ELR (cell line): ENCODE measurements at regions not wholly inside any gene's neighbourhood (a gene's known extent, or its start where the extent isn't known, plus 50 kb on each side); places are given as distances from the start of the nearest gene placed in this dataset.
A peak's percentile ranks its signal among the peaks of the same experiment; 100 is the strongest.
"Not testable (repeated sequence)": the region's sequence is repeated elsewhere in the genome, so short reads cannot be mapped to it uniquely, and the experiment has no call there.

Source experiments
- DNase-seq: peaks from one replicate; pipeline ENCODE4 v3.0.0-alpha.2; 2015; ENCODE audit warnings: low read depth

GRCh38 chr5:93220431-93220830 is 360.6 kb downstream of the NR2F1-AS1 start:
- DNase-seq: no peak

GRCh38 chr5:93219641-93220145 is 361.3 kb downstream of the NR2F1-AS1 start:
- no peak for DNase-seq

- DNase-seq: not testable (repeated sequence)
Measured at GRCh38 chr5:93213111-93213794, 367.8 kb downstream of the NR2F1-AS1 start.

GRCh38 chr5:93209476-93209875 is 371.5 kb downstream of the NR2F1-AS1 start:
- DNase-seq: no peak

GRCh38 chr5:93208141-93208751 is 372.8 kb downstream of the NR2F1-AS1 start:
- DNase-seq: no peak

- DNase-seq: no peak
Measured at GRCh38 chr5:93206203-93206602, 374.8 kb downstream of the NR2F1-AS1 start.

GRCh38 chr5:93201061-93201460 is 380.0 kb downstream of the NR2F1-AS1 start:
- no peak for DNase-seq

- DNase-seq: no peak
Measured at GRCh38 chr5:93196986-93197385, 384.0 kb downstream of the NR2F1-AS1 start.

GRCh38 chr5:93193431-93194347 is 387.3 kb downstream of the NR2F1-AS1 start:
- peak; percentile 22 for DNase-seq

DNA sequence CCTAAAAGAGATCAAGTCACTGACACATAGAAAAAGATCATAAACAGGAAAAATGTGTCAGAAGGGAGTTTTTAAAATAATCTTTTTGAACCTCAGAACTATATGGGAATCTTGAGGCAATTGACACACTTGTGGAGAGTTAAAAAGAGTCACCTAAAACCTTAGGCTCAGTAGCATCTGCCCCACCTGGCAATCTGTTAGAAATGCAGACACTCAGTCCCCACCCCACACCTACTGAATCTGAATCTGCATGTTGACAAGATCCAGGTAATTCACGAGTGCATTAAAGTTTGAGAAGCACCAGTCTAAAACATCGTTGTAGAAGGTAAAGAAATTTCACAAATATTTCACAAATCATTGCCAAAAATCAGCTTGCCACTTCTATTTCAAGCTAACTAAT is 388.3 kb downstream of the NR2F1-AS1 start:
- DNase-seq: no peak

- peak; percentile 96 for DNase-seq
Measured at GRCh38 chr5:93192087-93192486, 388.9 kb downstream of the NR2F1-AS1 start.

- DNase-seq: peak; percentile 39
Measured at GRCh38 chr5:93191035-93191817, 389.8 kb downstream of the NR2F1-AS1 start.

- peak; percentile 99 for DNase-seq
Measured at GRCh38 chr5:93189707-93190120, 391.3 kb downstream of the NR2F1-AS1 start.

DNA sequence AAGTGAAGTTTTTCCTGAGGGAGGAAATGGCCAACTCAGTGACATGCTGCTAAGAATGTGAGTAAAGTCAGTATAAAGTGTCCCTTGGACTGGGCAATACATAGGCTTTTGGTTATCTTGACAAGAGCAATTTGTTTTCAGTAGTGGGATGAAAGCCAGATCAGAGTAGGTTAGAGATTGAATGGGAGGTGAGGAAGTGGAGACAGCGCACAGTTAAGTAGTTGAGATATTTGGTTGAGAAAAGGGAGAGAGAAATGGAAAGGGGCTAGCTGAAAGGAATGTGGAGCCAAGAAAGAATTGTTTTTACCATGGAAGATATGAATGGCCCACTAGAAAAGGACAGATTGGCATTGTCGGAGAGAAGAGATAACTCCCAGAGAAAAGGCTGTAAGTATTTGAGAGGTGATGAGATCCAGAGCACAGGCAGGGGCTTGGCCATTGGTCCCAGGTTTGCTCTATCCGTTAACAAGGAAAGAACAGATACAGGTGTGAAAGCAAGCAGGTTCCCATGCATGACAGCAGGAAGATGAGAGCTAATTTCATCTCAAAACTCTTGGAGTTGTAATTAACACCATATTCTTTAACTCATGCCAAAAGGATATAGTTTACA is 392.0 kb downstream of the NR2F1-AS1 start:
- no peak for DNase-seq

DNA sequence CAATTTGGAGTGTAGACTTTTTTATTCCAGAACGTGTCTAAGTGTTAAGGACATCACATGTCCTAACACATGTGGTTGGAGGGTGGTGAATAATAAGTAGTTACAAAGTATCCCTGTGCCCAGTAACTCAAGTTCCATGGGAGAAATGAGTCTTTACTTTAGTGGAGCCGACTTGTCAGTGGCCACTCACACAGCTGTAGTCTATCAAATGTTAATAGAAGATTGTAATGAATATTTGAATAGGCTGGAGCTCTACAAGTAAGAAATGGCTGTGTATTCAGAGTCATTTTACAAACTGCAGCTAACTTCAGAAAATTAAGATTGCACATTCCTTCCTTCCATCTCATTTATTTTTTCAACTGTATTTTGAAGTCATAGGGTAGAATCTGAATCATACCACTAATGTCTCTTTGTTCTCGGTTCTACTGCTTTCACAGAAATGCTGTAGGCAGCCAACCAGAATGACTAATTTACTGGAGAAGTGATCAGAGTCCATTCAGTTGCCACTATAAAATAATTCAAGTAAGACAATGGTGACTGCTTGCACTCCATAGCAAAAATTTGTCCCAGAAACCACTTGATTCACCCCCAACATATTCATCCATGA is 394.8 kb downstream of the NR2F1-AS1 start:
- DNase-seq: peak; percentile 85

GRCh38 chr5:93184041-93184440 is 397.0 kb downstream of the NR2F1-AS1 start:
- DNase-seq: no peak

DNA sequence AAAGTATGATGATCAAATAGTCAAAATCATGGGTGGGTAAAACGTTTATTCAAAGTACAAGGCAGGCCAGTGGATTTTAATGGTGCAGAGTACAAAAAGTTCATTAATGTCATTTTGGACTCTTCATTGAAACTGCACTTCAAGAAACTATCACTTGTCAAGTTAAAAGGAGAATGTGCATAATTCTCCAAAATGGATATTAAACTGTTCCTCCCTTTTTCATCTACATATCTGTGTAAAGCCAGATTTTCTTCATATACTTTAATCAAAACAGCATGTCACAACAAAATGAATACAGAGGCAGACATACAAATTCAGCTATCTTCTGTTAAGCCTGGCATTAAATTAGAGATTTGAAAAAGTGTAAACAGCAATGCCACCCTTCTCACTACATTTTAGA is 401.6 kb downstream of the NR2F1-AS1 start:
- no peak for DNase-seq

DNA sequence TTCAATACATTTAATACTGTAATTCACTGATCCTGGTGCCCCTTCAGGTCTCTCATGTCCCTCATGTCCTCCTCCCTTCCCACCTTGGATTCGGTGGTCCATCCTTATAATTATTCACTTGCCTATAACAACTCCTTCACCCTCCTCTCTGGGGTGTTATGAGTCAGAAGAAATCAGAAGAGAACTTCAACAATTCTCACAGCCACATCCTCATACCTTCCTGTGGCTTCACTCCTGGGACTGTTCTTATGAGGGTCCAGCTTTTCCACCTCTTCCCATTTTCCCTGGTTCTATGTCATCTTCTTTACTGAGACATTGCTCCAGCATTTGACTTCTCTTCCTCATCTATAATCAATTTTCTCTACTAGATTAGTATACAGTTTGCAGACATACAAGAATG is 406.1 kb downstream of the NR2F1-AS1 start:
- DNase-seq: peak; percentile 31

DNA sequence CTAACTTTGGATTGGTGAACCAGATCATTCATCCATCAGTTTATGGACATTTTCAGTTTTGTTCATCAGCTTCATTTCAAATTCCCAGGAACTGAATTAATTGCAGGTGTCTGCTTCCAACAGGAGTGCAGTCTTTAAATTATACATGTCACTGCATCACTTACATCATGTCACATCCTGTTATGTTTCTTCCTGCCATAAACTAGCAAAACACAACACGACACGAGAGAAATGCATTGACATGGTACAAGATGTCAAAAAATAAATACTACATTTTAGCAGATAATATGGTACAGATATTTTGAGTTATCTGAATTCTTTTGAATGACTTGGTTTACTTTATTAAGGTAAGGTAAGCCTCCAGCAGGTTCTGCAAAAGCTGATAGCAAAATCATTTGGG is 415.5 kb downstream of the NR2F1-AS1 start:
- DNase-seq: no peak

DNA sequence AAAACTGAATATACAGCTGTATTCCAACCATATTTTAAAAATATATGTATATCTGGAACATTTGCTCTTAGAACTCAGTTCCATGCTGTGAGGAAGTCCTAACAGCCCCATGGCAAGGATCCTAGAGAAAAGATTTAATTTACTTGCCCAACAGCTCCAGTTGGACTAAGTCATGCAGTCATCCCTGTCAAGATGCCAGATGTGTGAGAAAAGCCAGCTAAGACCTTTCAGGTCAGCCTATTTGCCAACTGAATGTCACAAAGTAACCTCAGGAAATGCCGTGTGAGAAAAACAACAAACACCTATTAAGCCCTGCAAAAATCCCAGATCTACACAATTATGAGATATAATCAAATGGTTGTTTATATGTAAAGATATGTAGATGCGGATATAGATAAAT is 416.3 kb downstream of the NR2F1-AS1 start:
- DNase-seq: peak; percentile 88
